C1 segment of cervical spinal cord (tissue), 14 donors: ENCODE measurements at regions not wholly inside any gene's neighbourhood (a gene's known extent, or its start where the extent isn't known, plus 50 kb on each side); places are given as distances from the start of the nearest gene placed in this dataset.
"Not testable (repeated sequence)": the region's sequence is repeated elsewhere in the genome, so short reads cannot be mapped to it uniquely, and the experiment has no call there.

Experiments used
- DNase-seq, 14 donors: peaks; one replicate each; lab custom pipeline; 2025; lab: John Stamatoyannopoulos, UW

DNA sequence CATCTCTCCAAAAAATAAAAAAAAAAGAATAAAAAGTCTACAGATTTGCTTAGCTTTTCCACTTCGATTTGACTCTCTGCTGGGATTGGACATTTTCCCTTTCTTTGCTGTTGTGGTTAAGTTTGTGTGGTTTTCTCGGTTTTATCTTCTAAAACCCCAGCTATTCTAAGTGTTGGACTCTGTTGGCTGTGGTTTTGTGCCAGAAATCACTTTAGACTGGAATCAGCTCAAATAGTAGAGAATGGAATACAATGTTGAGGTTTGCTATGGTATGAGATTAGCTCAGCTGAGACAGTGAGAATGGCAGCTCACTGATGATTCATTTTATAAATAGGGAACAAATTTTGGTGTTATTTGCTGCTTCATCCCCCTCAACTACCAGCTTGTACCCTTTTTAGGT, 116.0 kb downstream of the BUB3 start:
- DNase-seq = no peak

DNA sequence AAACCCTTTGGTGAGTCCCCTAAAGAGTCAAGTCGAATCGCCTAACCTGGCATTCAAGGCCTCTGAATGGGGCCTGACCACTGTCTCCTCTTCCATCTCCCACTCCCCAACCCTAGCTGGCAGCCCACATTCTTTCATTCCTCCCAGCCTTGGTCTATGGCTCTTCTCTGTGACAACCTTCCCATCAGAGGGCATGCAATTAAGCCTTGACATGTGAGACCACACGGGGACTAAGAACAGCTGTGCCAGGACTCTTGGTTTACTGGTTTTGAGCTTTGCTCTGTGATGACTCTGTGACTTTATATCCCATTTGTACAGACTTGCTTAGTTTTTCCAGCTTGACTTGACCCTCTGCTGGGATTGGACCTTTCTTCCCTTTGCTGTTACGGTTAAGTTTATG, 116.6 kb downstream of the BUB3 start:
- no peak for DNase-seq

DNA sequence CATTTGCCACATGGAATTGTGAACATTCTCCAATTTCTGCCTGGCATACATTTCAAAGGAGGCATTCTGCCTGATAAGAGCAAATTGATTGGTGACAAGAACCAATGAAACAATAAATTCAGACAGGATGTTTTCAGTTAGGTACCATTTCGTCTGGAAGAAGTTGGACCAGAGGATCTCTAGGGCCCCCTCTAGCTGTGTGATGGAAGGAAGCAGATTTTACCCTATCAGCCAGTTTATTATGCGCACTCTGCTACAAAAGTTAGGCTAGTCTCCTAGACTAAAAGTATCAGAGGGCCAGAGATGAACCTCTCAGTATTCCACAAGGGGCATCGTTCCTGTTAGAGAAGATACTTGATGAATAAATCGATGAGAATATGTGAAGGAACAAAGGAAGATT, 118.0 kb downstream of the BUB3 start:
- DNase-seq = no peak

DNA sequence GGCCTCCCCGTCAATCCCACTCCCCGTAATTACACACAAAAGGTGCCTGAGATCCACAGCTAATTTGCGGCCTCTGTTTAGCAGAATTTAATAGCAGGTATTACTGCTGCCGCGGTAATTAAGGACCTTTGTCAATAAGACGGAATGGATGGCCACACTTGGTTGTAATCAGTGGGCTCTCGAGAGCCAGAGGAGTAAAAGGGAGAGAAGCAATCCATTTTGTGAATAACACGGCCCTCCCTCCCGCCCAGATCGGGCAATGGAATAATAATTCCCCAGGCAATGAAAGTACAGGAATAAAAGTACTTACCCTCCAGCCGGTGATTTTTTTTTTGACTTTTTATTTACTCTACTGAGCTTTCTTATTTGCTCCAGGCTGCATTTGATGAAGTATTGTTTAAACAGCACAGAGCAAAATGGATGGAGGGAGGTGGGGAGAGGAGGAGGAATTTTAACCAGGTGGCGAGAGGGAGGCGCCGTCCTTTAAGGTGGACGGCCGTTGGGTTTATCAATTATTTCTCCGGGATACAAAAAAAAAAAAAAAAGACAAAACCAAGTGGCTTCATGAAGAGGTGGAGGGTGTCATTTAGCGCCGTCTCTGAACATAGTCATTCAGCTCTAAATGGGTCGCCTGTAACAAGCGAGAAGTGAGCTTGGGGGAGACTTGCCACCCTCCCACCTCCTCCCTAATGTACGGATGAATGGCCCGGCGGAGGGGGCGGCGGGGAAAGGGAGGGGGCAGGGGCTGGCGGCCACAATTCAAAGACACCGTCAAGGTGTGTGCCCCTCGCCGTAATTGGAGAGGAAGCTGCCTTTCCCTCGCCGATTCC, 120.3 kb downstream of the BUB3 start:
- peak in 1 of 14 donors; percentile 11 for DNase-seq

DNA sequence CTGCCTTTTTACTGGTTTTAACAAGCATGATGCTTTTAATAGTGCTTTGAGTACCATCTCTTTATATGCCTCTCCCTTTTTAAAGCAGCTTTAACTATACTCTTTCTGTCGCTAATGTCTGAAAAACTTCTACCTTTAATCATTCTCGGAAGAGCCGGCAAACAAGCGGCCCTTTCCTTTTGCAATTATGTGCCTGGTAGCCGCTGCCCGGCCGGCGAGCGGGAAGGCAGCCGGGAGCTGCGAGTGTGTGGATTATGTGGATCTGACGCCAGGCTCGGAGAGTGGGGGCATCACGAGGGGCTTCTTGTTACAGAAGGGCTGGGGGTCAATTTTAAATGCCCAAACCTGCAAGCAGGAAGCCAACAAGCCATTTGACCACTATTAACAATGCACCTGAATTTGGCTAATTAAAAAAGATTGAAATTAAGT, 120.9 kb downstream of the BUB3 start:
- DNase-seq = peak in 1 of 14 donors; percentile 19

DNA sequence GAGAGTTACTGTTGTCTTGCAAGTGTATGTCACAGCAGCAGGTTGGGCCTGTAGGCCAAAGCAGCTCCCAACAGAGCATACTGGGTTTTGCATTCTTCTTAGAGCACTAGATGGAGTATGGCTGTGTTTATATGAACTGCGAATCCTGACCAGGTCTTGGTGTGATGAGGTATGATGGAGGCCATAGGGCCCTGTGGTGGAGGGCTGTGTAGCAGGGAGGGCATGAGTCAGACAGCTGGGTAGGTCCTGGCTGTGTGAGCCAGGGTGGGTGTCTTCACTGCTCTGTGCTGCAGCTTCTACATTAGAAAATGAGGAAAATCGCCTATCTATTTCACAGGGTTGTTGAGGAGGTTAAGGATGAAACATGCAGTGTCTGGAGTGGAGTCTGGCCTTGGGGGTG, 124.2 kb downstream of the BUB3 start:
- DNase-seq = no peak

DNA sequence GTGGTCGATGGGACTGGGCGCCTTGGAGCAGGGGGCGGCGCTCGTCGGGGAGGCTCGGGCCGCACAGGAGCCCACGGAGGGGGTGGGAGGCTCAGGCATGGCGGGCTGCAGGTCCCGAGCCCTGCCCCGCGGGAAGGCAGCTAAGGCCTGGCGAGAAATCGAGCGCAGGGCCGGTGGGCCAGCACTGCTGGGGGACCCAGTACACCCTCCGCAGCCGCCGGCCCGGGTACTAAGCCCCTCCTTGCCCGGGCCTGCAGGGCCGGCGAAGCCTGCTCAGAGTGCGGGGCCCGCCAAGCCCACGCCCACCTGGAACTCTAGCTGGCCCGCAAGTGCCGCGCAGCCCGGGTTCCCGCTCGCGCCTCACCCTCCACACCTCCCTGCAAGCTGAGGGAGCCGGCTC, 129.2 kb downstream of the BUB3 start:
- not testable (repeated sequence) for DNase-seq

DNA sequence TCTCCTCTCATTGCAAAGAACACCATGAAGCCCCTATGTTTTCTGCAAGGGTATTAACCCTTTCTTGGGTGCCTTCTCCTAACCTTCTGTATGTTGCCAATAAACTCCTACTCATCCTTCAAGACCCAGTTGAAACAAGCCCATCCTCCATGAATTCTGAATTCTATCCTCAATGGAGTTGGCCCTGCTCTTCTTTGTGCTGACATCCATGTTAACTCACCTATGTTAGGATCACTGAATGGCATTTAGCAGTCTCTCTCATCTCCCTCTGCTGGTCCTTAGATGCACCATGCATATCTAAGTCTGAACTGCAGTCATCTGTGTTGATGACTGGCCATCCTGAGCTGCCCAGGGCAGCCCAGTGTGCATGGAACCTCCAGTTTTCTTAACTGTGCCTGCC, 129.8 kb downstream of the BUB3 start:
- DNase-seq = no peak

DNA sequence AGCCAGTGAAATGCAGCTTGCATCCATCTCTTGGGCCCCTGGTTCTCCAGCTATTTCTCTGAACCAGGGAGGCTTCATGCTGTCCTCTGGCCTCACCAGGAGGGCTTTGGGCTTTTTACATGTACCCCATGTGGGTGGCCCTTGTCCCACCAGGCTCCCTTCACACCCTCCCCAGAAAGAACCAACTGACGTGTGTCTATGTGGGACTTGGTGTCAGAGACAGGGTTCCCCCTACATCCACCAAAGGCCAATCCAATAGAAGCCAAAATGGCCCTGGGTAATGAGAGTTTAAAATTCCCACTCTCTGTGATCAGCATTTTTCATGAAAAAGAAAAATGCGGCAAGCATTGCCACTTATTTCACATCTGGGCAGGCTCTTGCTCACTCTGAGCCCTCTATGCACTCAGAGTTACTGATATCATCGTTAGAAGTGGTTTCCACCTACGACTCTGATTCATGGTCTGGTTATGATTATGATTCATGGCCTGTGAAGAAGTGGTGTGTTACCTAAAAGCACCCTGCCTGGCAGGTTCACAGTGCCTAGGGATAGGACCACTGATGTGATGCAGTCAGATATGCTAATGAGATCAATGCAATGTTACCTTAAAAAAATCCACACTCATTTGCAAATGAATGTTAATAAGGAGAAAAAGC, 133.5 kb downstream of the BUB3 start:
- no peak for DNase-seq

DNA sequence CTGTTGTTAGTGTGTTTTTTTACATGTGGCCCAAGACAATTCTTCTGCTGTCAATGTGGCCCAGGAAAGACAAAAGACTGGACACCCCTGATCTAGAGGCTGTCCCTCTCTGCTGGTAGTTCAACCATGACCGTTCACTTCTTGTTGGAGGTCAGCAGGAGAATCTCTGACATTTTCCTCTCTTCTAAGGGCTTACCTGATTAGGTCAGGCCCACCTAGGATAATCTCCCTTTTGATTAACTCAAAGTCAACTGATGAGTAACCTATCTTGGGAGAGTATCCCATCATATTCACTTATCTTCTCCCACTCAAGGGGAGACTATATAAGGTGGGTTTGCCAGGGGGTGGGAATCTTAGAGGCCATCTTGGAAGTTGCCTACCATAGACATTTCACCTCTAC, 135.2 kb downstream of the BUB3 start:
- DNase-seq = no peak

DNA sequence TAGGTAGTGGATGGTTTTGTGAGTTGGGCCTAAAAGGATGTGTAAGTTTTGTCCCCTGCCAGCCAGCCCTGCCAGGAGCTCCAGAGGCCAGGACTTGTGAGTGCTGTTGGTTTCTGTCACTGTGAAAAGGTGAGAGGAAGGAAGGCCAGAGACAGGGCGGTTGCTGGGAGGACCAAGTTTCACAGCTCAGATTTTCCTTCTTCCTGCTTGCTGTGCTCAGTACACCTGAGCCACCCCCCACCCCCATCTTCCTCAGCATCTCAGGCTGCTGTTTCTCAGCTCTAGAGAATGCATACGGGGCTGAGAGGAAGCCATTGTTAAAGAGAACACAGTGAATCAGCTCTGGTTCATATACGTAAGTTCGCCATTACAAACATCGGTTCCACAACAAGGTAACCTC, 139.9 kb downstream of the BUB3 start:
- no peak for DNase-seq

DNA sequence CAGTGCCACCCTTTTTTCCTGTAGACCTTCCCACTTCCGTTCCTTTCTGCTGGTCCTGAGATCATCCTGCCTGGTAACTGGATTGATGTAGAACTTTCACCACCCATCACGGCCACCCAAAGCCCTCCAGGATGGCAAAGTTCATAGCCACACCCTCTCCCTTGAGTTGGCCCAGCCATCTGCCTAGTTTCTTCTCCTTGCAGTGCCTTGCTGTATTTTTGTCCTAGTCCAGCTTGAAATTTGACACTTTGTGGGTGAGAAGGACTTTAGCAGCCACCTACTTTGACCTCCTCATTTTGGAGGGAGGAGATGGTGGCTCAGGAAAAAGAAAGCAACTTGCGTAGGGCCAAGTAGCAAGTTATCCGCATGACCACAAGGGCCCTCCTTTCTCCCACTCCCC, 140.7 kb downstream of the BUB3 start:
- DNase-seq = no peak

DNA sequence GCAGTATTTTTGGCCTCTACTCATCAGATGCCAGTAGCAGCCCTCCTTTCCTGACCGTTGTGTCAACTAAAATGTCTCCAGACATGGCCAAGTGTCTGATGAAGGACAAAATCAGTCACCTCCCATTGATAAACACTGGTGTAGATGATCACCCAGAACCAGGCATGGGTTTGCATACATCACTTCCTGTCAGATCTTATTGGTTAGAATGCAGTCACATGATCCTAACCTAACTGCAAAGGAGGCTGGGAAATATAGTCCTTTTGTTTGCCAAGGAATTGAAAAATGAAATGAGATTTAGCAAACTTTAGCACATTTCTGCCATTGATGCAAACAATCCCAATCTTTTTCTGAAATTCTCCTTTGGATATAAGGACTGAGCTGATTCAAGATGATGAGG, 141.4 kb downstream of the BUB3 start:
- DNase-seq = no peak

DNA sequence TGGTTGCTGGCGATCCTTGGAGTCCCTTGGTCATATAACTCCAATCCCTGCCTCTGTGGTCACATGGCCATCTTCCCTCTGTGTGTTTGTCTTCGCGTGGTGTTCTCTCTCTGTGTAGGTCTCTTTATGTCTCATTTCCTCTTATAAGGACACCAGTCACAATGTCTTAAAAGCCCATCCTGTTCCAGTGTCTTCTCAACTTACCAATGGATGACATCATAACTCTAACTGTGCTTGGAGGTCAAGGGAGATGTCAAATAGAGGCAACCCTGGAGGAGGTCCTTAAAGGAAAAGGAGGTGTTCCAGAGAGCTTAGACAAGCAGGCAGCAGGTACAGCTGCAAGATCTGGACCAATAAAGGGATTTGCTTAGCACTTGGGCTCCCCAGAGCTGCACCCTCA, 143.0 kb downstream of the BUB3 start:
- no peak for DNase-seq

DNA sequence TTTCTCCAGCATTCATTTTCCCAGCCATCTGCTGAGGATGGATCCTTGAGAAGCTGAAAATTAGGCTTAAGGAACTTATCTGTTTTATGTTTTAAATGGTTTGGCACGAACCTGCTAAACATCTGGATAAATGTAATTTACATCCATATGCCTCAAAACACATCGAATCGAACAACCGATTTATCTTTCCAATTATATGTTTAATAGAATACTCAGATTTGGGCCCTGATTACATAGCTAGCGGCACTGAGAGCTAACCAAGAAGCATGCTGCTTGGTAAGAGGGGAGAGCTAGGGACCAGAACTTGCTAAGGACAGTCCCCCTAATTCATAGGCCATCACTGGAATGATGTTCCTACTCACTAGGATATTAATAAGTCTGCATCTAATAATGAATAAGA, 144.4 kb downstream of the BUB3 start:
- no peak for DNase-seq

DNA sequence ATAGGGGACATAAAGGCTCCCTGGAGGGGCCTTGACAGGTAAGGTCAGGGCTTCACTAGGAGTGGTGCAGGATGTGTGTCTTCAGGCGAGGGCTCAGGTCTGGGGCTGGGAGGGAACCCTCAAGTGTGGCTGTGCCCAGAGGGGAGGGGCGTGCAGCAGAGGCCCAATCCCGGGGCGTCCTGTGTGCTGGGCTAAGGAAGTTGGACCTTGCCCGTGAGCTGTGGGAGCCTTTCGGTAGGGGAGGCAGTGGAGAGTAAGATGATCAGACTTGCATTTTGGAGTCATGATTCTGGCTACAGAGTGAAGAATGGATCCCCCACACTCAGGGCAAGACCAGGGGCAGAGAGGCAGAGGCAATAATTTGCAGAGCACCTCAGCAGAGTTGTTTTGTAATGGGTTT, 145.4 kb downstream of the BUB3 start:
- no peak for DNase-seq

DNA sequence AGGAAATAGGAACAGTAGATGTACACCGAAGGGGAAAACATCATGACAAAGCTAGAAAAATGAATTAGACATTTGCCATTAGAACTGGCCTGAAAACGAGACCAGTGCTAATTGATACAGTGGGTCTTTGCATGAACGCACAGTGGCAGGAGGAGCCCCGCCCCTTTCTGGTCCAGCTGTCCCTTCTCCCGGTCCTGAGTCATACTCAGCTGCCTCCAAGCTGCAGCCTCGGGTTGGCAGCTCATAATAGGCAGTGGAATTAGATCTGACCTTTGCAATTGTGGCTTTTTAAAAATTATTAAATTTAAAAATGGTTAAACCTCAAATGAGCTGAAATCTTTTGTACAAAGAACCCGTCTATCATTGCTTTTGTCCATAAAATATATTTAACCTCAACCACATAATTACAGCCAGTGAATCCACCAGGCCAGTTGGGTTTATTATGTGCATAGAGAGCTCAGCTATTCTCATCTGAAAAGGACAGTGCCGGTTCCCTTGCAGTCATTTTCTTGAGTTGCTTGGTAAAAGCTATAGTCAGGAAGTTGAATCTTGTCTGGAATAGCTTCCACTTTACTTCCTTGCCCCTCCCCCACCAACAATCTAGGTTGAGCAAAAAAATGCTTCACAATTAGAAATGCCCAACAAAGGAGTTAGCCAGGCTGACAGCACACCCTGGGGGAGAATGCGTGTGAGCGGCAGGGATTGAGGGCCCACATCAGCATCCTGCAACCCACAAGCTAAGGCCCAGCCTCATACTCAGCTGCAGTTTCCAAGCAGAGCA, 147.1 kb downstream of the BUB3 start:
- peak in 12 of 14 donors; percentile 8 to 75 (median 49) for DNase-seq

DNA sequence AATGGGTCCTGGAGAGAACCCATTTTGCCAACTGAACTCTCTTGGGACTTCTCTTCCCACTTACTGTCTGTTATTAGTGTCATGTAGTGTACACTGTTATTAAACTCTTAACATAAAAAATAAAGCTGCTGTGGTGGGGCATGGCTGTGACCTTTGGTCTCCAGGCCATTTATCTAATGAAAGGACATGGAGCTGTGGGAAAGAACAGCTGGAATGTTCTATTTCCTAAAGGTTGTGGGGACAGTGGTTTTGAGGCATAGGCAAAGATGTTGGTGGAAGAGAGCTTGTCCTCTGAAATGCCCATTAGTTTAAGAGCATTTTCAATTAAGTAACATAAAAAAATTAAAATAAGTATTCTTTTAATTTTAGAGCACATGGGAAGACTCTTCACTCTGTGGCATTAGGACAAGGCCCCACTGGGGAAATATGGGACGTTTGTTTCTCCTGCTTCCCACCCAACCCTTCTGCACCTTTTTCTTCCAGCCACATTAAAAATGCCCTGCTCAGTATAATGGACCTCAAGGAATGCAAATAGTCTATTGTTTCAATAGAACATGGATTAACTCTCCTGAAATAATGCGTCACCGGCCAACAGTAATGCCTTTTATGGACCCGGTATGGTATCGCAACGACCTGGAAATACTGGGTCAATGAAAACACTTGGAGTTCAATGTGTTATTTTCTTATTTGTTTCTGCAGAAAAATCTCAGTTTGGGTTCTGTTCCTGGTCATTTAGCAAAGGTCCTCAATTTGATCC, 149.6 kb downstream of the BUB3 start:
- DNase-seq = no peak

DNA sequence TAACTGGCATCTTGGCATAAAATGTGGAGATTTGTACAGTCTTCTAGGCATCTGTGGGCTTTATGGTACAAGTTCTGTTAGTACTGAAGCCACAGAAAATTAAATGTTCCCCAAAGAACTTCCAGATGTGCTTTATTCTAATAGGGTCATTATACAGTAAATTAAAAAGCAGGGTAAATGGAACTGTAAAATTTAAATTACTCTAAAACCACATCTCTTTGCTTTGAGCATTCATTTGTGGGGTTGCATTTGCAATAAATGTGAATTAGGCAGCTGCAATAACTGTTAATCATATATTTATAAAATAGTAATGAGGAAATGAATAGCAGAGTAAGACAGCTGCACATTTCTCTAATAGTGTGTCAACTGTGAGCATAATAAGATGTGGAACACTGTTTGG, 151.5 kb downstream of the BUB3 start:
- DNase-seq = no peak

DNA sequence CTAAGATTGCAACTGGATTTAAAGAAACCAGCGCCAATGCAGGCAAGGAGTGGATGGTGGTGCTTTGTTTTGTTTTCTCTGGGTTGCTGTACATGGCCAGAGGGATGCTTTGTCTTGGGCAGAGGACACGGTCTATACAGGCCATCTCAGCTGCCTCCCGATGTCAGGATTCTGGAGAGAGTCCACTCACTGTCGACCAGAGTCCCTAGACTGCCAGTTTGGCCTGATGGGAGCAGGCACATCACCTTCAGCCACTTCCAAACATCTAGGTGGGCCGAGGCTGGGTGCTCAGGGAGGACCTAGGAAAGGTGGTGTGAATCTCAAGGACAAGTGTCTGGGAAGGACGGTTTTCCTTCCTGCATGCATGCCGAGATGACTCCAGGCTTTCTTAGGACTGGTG, 152.1 kb downstream of the BUB3 start:
- DNase-seq = no peak

DNA sequence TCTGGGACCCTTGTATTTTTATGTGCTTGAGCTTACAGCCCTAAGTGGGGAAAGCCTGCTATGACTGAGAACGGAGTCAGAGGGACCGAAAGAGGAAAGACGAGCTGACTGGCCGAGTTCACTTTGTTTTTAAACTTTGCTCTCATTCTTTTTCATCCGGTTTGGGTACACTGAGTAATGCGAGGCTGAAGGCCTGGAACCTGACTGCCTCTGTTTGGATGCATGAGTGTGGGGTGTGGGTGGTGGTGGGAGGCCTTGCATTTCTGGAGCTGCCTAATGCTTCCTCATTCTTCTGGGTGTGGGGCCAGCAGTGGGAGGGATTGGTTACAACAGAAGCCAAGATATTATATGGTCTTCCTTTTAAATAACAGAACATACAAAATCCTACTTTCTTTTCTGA, 155.5 kb downstream of the BUB3 start:
- no peak for DNase-seq

DNA sequence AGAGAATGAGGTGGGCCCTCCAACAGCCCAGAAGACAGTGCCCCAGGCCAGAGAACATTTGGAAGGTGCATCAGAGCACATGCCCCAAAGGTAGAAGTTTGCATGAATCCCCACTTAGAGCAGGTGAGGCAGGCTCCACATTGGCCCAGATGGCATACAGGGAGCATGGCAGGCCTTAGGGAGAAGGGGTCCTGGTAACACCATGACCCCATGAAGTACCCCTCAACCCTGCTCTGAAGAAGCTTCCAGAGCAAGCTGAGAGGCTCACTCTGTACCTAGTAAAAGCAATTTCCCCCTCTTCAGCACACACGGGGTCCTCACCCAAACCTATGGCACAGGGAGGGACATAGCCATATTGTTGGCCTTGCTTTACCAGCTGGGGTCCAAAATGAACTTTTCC, 162.6 kb downstream of the BUB3 start:
- no peak for DNase-seq
